ENCODE measurements at regions not wholly inside any gene's neighbourhood (a gene's known extent, or its start where the extent isn't known, plus 50 kb on each side); places are given as distances from the start of the nearest gene placed in this dataset.
A peak's percentile ranks its signal among the peaks of the same experiment; 100 is the strongest.

- no peak for DNase-seq
- H3K4me3 Mint-ChIP-seq (ENCODE audit: unreplicated experiment), result no peak overlapping the region
- H3K9me3 Mint-ChIP-seq (ENCODE audit: unreplicated experiment), result no peaks in the 10 kb centered on the region
- peaks cover 4% of the 10 kb centered on the region for H3K27me3 Mint-ChIP-seq (ENCODE audit: unreplicated experiment)
- H3K4me1 Mint-ChIP-seq (ENCODE audit: low read depth, unreplicated experiment), result no peaks in the 10 kb centered on the region
- H3K27ac Mint-ChIP-seq (ENCODE audit: unreplicated experiment), result no peak overlapping the region
- peaks cover 7% of the 10 kb centered on the region for H3K36me3 Mint-ChIP-seq (ENCODE audit: unreplicated experiment)
- no peak for TF ChIP-seq CTCF (IDR thresholded peaks at IDR 0.05; ENCODE audit: partially characterized antibody, unreplicated experiment)
Measured at GRCh38 chr1:48099072-48099773, 102.0 kb upstream of the TRABD2B start.

- H3K27ac Mint-ChIP-seq (ENCODE audit: unreplicated experiment), result no peak overlapping the region
- DNase-seq, result peak; percentile 80
- peaks cover 7% of the 10 kb centered on the region for H3K36me3 Mint-ChIP-seq (ENCODE audit: unreplicated experiment)
- peak; percentile 95 for TF ChIP-seq CTCF (IDR thresholded peaks at IDR 0.05; ENCODE audit: partially characterized antibody, unreplicated experiment)
- no peaks in the 10 kb centered on the region for H3K27me3 Mint-ChIP-seq (ENCODE audit: unreplicated experiment)
- H3K9me3 Mint-ChIP-seq (ENCODE audit: unreplicated experiment), result no peaks in the 10 kb centered on the region
- H3K4me1 Mint-ChIP-seq (ENCODE audit: low read depth, unreplicated experiment), result no peaks in the 10 kb centered on the region
- no peak overlapping the region for H3K4me3 Mint-ChIP-seq (ENCODE audit: unreplicated experiment)
Measured at GRCh38 chr1:48093696-48094528, 96.7 kb upstream of the TRABD2B start.

- Mint-ChIP-seq H3K27me3 (ENCODE audit: unreplicated experiment) (no peaks in the 10 kb centered on the region), H3K4me1 (ENCODE audit: low read depth, unreplicated experiment) (no peaks in the 10 kb centered on the region)
Measured at GRCh38 chr1:48093147-48093546, 96.0 kb upstream of the TRABD2B start.

GRCh38 chr1:48092401-48092800 lies 95.2 kb upstream of the TRABD2B start:
- no peak overlapping the region for H3K4me3 Mint-ChIP-seq (ENCODE audit: unreplicated experiment)
- H3K4me1 Mint-ChIP-seq (ENCODE audit: low read depth, unreplicated experiment), result no peaks in the 10 kb centered on the region
- no peak for TF ChIP-seq CTCF (IDR thresholded peaks at IDR 0.05; ENCODE audit: partially characterized antibody, unreplicated experiment)
- H3K27ac Mint-ChIP-seq (ENCODE audit: unreplicated experiment), result no peak overlapping the region
- no peaks in the 10 kb centered on the region for H3K27me3 Mint-ChIP-seq (ENCODE audit: unreplicated experiment)
- H3K9me3 Mint-ChIP-seq (ENCODE audit: unreplicated experiment), result no peaks in the 10 kb centered on the region
- H3K36me3 Mint-ChIP-seq (ENCODE audit: unreplicated experiment), result peaks cover 7% of the 10 kb centered on the region
- DNase-seq, result no peak

More at GRCh38 chr1:48093147-48093546, 96.0 kb upstream of the TRABD2B start:
- Mint-ChIP-seq H3K27ac (ENCODE audit: unreplicated experiment) (no peak overlapping the region), H3K9me3 (ENCODE audit: unreplicated experiment) (no peaks in the 10 kb centered on the region), H3K36me3 (ENCODE audit: unreplicated experiment) (peaks cover 7% of the 10 kb centered on the region), H3K4me3 (ENCODE audit: unreplicated experiment) (no peak overlapping the region)
- no peak for TF ChIP-seq CTCF (IDR thresholded peaks at IDR 0.05; ENCODE audit: partially characterized antibody, unreplicated experiment)
- no peak for DNase-seq

Measured in glutamatergic neuron (in vitro differentiated cells).